ENCODE measurements at regions not wholly inside any gene's neighbourhood (a gene's known extent, or its start where the extent isn't known, plus 50 kb on each side); places are given as distances from the start of the nearest gene placed in this dataset.

DNA sequence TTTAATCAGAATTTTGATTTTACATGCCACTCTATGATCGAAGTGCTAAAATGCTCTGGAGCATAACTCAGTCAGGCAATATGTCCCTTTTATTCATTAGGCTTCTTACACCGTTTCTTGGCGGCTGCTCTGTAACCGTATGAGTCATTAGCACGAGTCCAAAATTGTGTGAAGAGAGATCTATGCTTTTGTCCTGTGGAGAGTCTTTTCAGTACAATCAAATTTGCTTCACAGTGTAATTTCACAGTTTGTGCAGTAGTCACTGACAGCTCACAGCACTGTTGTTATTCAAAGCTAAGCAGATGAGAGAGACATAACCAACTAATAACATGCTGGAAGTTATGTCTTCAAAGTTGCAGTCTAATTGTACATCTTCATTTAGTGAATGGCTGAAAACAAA is 167.8 kb downstream of the PCDH10 start:
- TF ChIP-seq POLR2A (IDR thresholded peaks at IDR 0.05) (no peak), POLR2AphosphoS5 (IDR thresholded peaks at IDR 0.05) (no peak)

Measured in breast epithelium (tissue), 3 donors.